Left hindlimb (tissue), 1 donor: ENCODE measurements at regions not wholly inside any gene's neighbourhood (a gene's known extent, or its start where the extent isn't known, plus 50 kb on each side); places are given as distances from the start of the nearest gene placed in this dataset.

Experiments
- DNase-seq: peaks from one replicate; pipeline ENCODE4 v3.0.0-alpha.2; 2018

GRCh38 chr5:58246461-58246944 lies 213.4 kb downstream of the PLK2 start:
- no peak for DNase-seq

GRCh38 chr5:58245476-58245840 lies 214.4 kb downstream of the PLK2 start:
- no peak for DNase-seq

- DNase-seq: no peak
These were observed 214.9 kb downstream of the PLK2 start for GRCh38 chr5:58244819-58245475.

GRCh38 chr5:58241389-58241788 lies 218.5 kb downstream of the PLK2 start:
- DNase-seq: no peak

- DNase-seq: no peak
These were observed 219.6 kb downstream of the PLK2 start for GRCh38 chr5:58240322-58240721.

- DNase-seq: no peak
These were observed 220.2 kb downstream of the PLK2 start for GRCh38 chr5:58239731-58240130.

GRCh38 chr5:58239045-58239444 lies 220.8 kb downstream of the PLK2 start:
- no peak for DNase-seq

GRCh38 chr5:58236498-58236897 lies 223.4 kb downstream of the PLK2 start:
- DNase-seq: no peak

GRCh38 chr5:58235299-58235698 lies 224.6 kb downstream of the PLK2 start:
- no peak for DNase-seq

GRCh38 chr5:58232130-58232529 lies 227.8 kb downstream of the PLK2 start:
- no peak for DNase-seq

- no peak for DNase-seq
These were observed 228.8 kb downstream of the PLK2 start for GRCh38 chr5:58231041-58231440.

- no peak for DNase-seq
These were observed 231.0 kb downstream of the PLK2 start for GRCh38 chr5:58228896-58229295.

- no peak for DNase-seq
These were observed 232.0 kb downstream of the PLK2 start for GRCh38 chr5:58227858-58228257.

GRCh38 chr5:58224661-58225060 lies 235.2 kb downstream of the PLK2 start:
- DNase-seq: no peak

- no peak for DNase-seq
These were observed 235.7 kb downstream of the PLK2 start for GRCh38 chr5:58224221-58224620.

GRCh38 chr5:58215364-58215763 lies 244.5 kb downstream of the PLK2 start:
- DNase-seq: no peak

- no peak for DNase-seq
These were observed 248.4 kb downstream of the PLK2 start for GRCh38 chr5:58211441-58211840.

- DNase-seq: no peak
These were observed 251.2 kb downstream of the PLK2 start for GRCh38 chr5:58208674-58209073.

- no peak for DNase-seq
These were observed 252.8 kb downstream of the PLK2 start for GRCh38 chr5:58207076-58207475.

GRCh38 chr5:58204966-58205365 lies 254.9 kb downstream of the PLK2 start:
- DNase-seq: no peak

GRCh38 chr5:58202941-58203444 lies 256.9 kb downstream of the PLK2 start:
- DNase-seq: no peak

GRCh38 chr5:58201922-58202648 lies 257.8 kb downstream of the PLK2 start:
- no peak for DNase-seq

- no peak for DNase-seq
These were observed 259.4 kb downstream of the PLK2 start for GRCh38 chr5:58200451-58200850.

- no peak for DNase-seq
These were observed 260.8 kb downstream of the PLK2 start for GRCh38 chr5:58199087-58199486.
